K562 (cell line): ENCODE measurements at regions not wholly inside any gene's neighbourhood (a gene's known extent, or its start where the extent isn't known, plus 50 kb on each side); places are given as distances from the start of the nearest gene placed in this dataset.

Experiments used
- ATAC-seq: fragments of 200-7000 bp; cut with Tn5 transposase; 3 replicates; pipeline ENCODE4 v1.9.1; 2020; ENCODE audit warnings: moderate library complexity
- BruUV-seq: library from RNA; stranded (reverse); fragments of 400-500 nt; replicated peaks from 2 replicates; lab custom pipeline; 2021; lab: Mats Ljungman, UMichigan
- CTCF ChIA-PET: fragments of 300-600 bp; formaldehyde crosslinking; extraction: SDS; loops from one replicate; lab custom pipeline; 2021; ENCODE audit warnings: low intra/inter-chr PET ratio; lab: Yijun Ruan, JAX
- POLR2A ChIA-PET: fragments of 300-600, 350-650 bp; sonication (Branson Sonifier 250); formaldehyde crosslinking; extraction: SDS; loops from one replicate; lab custom pipeline; 2021; ENCODE audit warnings: antibody characterized with exemption, inconsistent platforms; lab: Yijun Ruan, JAX
- DNase-seq, 4 experiments: peaks; one replicate each; pipeline versions ENCODE4 v3.0.0 to v3.0.0-alpha.2; 2011 to 2018; ENCODE audit warnings: low spot score in 3 of 4, mixed read lengths in 3 of 4; ENCODE audit errors: extremely low read depth in 1 of 4
- FAIRE-seq: peaks from 2 replicates; lab custom pipeline; 2011; peaks lifted over from hg19 to GRCh38; lab: Jason Lieb, UNC
- H2AFZ ChIP-seq: 2 replicates; pipeline ENCODE4 v1.6.0; 2011; ENCODE audit warnings: low read depth, low read length, control low read depth, inconsistent platforms
- H3K27ac ChIP-seq: fragments of 200-600 bp; 3 replicates; pipeline ENCODE4 v1.8.0; 2011; ENCODE audit warnings: low read depth, mild to moderate bottlenecking, control low read depth, inconsistent platforms, low read length, moderate library complexity, mixed read lengths; ENCODE audit errors: extremely low read depth
- H3K27me3 ChIP-seq, 2 experiments: fragments of 300-600 bp in 1 of 2; 2 replicates in 1 of 2; 3 replicates in 1 of 2; pipeline versions ENCODE4 v1.6.0 to v1.8.0; 2011; ENCODE audit warnings: inconsistent platforms in 2 of 2, low read length in 2 of 2, mild to moderate bottlenecking in 1 of 2, mixed read lengths in 1 of 2, moderate library complexity in 1 of 2; ENCODE audit not compliant: control insufficient read depth in 2 of 2, insufficient read depth in 2 of 2
- H3K36me3 ChIP-seq: fragments of 300-600 bp; 3 replicates; pipeline ENCODE4 v1.8.0; 2011; ENCODE audit warnings: mild to moderate bottlenecking, low read length, inconsistent platforms; ENCODE audit not compliant: control insufficient read depth, insufficient read depth
- H3K4me1 ChIP-seq, 2 experiments: fragments of 200-600 bp in 1 of 2; replicated peaks in 1 of 2; 2 replicates in 1 of 2; 3 replicates in 1 of 2; pipeline versions ENCODE4 v1.5.1 to v1.8.0; 2011; ENCODE audit warnings: inconsistent platforms in 2 of 2, low read length in 2 of 2, mild to moderate bottlenecking in 1 of 2, mixed read lengths in 1 of 2, moderate library complexity in 1 of 2; ENCODE audit not compliant: control insufficient read depth in 2 of 2, insufficient read depth in 2 of 2
- H3K4me2 ChIP-seq: 2 replicates; pipeline ENCODE4 v1.6.1; 2011; ENCODE audit warnings: low read length, control low read depth, inconsistent platforms, mixed read lengths; ENCODE audit not compliant: insufficient read depth
- H3K4me3 ChIP-seq: fragments of 200-600 bp; sonication (generic), shearing (Covaris generic); 2 replicates; pipeline ENCODE4 v1.5.1; 2016; ENCODE audit warnings: control low read depth, inconsistent platforms
- H3K79me2 ChIP-seq: fragments of 200-600 bp; 3 replicates; pipeline ENCODE4 v1.8.0; 2011; ENCODE audit warnings: low read length, inconsistent platforms; ENCODE audit not compliant: control insufficient read depth, insufficient read depth
- H3K9ac ChIP-seq, 2 experiments: 2 replicates each; pipeline versions ENCODE4 v1.6.0 to v1.6.1; 2011; ENCODE audit warnings: low read depth in 2 of 2, low read length in 2 of 2, control low read depth in 1 of 2, inconsistent platforms in 1 of 2, mild to moderate bottlenecking in 1 of 2, mixed read lengths in 1 of 2; ENCODE audit not compliant: insufficient read depth in 1 of 2
- H3K9me1 ChIP-seq: one replicate; pipeline ENCODE4 v1.6.0; 2011; ENCODE audit warnings: inconsistent platforms, mild to moderate bottlenecking, low read length, moderate library complexity; ENCODE audit not compliant: control insufficient read depth, insufficient read depth
- H3K9me3 ChIP-seq: replicated peaks from 2 replicates; pipeline ENCODE4 v1.5.1; 2011; ENCODE audit warnings: low read depth, low read length, inconsistent platforms; ENCODE audit not compliant: control insufficient read depth, insufficient read depth
- H4K20me1 ChIP-seq: replicated peaks from 2 replicates; pipeline ENCODE4 v1.6.1; 2011; ENCODE audit warnings: low read length, inconsistent platforms, mixed read lengths; ENCODE audit not compliant: control insufficient read depth, insufficient read depth
- CBX8 ChIP-seq: fragments of 200-600 bp; sonication (generic); IDR thresholded peaks from 2 replicates; pipeline ENCODE4 v1.6.1; 2012; ENCODE audit warnings: borderline replicate concordance, mixed run types, low read depth, mild to moderate bottlenecking, moderate library complexity, mixed read lengths, low read length, control low read depth, inconsistent platforms; ENCODE audit not compliant: poor library complexity, severe bottlenecking; ENCODE audit errors: extremely low read depth
- CXXC5 ChIP-seq: fragments of 250-450 bp; sonication (Bioruptor Pico); IDR thresholded peaks from 2 replicates; pipeline ENCODE4 v1.8.0; 2022; ENCODE audit warnings: inconsistent platforms, mild to moderate bottlenecking, moderate library complexity
- ETV6 ChIP-seq, 3 experiments: fragments of 150-350 bp in 1 of 3; sonication (generic) in 1 of 3; formaldehyde crosslinking in 1 of 3; IDR thresholded peaks; 2 replicates each; pipeline versions ENCODE4 v1.6.1 to v1.8.0; 2014 to 2022; ENCODE audit warnings: borderline replicate concordance in 2 of 3, low read depth in 2 of 3, antibody characterized with exemption in 1 of 3, low read length in 1 of 3, mild to moderate bottlenecking in 1 of 3, missing genetic modification reagents in 1 of 3
- GABPA ChIP-seq: fragments of 200-800 bp; sonication (Bioruptor generic); conservative IDR thresholded peaks from 2 replicates; pipeline ENCODE4 v1.6.1; 2016; ENCODE audit warnings: low read depth, missing genetic modification characterization, missing compliant biosample characterization
- NRF1 ChIP-seq, 2 experiments: fragments of 450-650 bp; IDR thresholded peaks in 1 of 2; conservative IDR thresholded peaks in 1 of 2; 2 replicates each; pipeline ENCODE4 v1.6.1; 2014; ENCODE audit warnings: mild to moderate bottlenecking in 2 of 2
- PHF8 ChIP-seq: fragments of 200-600 bp; sonication (generic); IDR thresholded peaks from 2 replicates; pipeline ENCODE4 v1.6.1; 2012; ENCODE audit warnings: mixed run types, mild to moderate bottlenecking, inconsistent platforms, low read length, moderate library complexity, borderline replicate concordance
- RFX7 ChIP-seq: fragments of 250-450 bp; sonication (Bioruptor Pico); IDR thresholded peaks from 2 replicates; pipeline ENCODE4 v1.5.1; 2021; ENCODE audit warnings: mild to moderate bottlenecking
- SFPQ ChIP-seq: fragments of 200-400 bp; formaldehyde crosslinking; IDR thresholded peaks from 2 replicates; pipeline ENCODE4 v1.6.1; 2017; ENCODE audit warnings: mild to moderate bottlenecking, low read depth, low read length, moderate library complexity
- YBX1 ChIP-seq: fragments of 450-650 bp; IDR thresholded peaks from 2 replicates; pipeline ENCODE4 v1.7.1; 2016; ENCODE audit warnings: mild to moderate bottlenecking
- YY1 ChIP-seq, 3 experiments: IDR thresholded peaks; 2 replicates each; pipeline ENCODE4 v1.6.1; 2011; ENCODE audit warnings: low read length in 2 of 3, mild to moderate bottlenecking in 2 of 3, moderate library complexity in 2 of 3, borderline replicate concordance in 1 of 3, control low read depth in 1 of 3, low read depth in 1 of 3; ENCODE audit not compliant: insufficient read depth in 3 of 3, insufficient replicate concordance in 2 of 3, control insufficient read depth in 1 of 3, insufficient read length in 1 of 3; ENCODE audit errors: extremely low read depth in 1 of 3
- ZNF444 ChIP-seq: fragments of 250-450 bp; sonication (Bioruptor Pico); IDR thresholded peaks from 2 replicates; pipeline ENCODE4 v1.4.0; 2020; ENCODE audit warnings: mild to moderate bottlenecking, moderate library complexity
- WGBS: fragments of 100-300 bp; shearing (Covaris generic); methylation state at CpG from one replicate; pipeline ENCODE4 v1.1.6; 2016; ENCODE audit warnings: low coverage, mixed read lengths; ENCODE audit not compliant: insufficient coverage; ENCODE audit errors: missing lambda C conversion rate; 5-methylcytosine and 5-hydroxymethylcytosine counted together
- in situ Hi-C: fragments of 300-500 bp; cut with MboI; formaldehyde crosslinking; loops from 4 replicates; pipeline ENCODE4 v1.15.0; 2018; ENCODE audit warnings: inconsistent platforms, mixed read lengths
- intact Hi-C: fragments of 100-400 bp; cut with micrococcal nuclease; formaldehyde crosslinking; loops from 2 replicates; pipeline ENCODE4 v1.14.2; 2022
- TF ChIP-seq, protein P1 (sequence below), 2 experiments: fragments of 450-650 bp; IDR thresholded peaks; 2 replicates each; pipeline ENCODE4 v1.6.1; 2018; ENCODE audit warnings: mild to moderate bottlenecking in 2 of 2, low read depth in 1 of 2; ENCODE audit not compliant: partially characterized antibody in 2 of 2
- TF ChIP-seq, protein P2 (sequence below): fragments of 200-800 bp; sonication (Bioruptor generic); IDR thresholded peaks from 2 replicates; pipeline ENCODE4 v1.6.1; 2017; ENCODE audit warnings: missing genetic modification characterization, missing compliant biosample characterization

DNA sequence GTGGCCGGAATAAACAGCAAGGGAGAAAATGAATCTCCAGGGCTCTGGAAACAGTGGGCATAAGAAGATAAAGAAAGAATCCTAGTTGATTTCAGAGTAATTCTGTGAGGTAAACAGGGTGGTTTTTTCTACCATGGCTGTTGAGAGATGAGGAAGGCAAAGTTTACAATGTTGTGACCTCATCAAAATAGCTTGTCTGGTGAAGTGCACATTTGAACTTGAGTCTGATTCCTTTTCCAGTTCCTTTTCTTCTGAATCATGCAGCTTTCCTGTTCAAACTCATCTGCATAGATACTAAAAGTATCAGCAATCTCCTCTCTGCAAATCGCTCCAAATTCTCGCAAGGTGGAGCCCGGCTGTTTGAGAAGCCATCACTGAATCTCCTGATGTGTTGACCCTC lies 161.7 kb downstream of the PLPP3 start:
- H2AFZ ChIP-seq = no peak overlapping the region
- in situ Hi-C loops = no loop called here
- H3K27ac ChIP-seq = no peak overlapping the region
- H3K9ac ChIP-seq = no peak overlapping the region
- WGBS = 3% methylated on average over 4 of the region's 4 CpGs
- no peaks in the 10 kb centered on the region for H3K4me1 ChIP-seq
- peaks cover 0 to 6% of the 10 kb centered on the region in 2 experiments; a peak in 1 of 5 replicates for H3K27me3 ChIP-seq
- H4K20me1 ChIP-seq = 0 out of 2 replicates have a peak, but pooled peaks cover 4% of the 10 kb centered on the region
- CTCF ChIA-PET = no interaction called here
- BruUV-seq = no TSS peak
- FAIRE-seq (no peak), ATAC-seq (no peak), DNase-seq (no peak)
- no peaks in the 10 kb centered on the region for H3K36me3 ChIP-seq
- POLR2A ChIA-PET = interaction anchor here (0.6 kb wide), 1 partner anchor 18 kb away, joined by 3 read pairs; no protein-coding TSS in a partner anchor
- no peaks in the 10 kb centered on the region for H3K79me2 ChIP-seq
- H3K4me3 ChIP-seq = no peak overlapping the region
- intact Hi-C loops = no loop called here
- no peaks in the 10 kb centered on the region for H3K9me1 ChIP-seq
- no peak overlapping the region for H3K4me2 ChIP-seq
- H3K9me3 ChIP-seq = no peaks in the 10 kb centered on the region
- TF ChIP-seq CBX8 (no peak), YBX1 (no peak), SFPQ (no peak), ZNF444 (CRISPR knock-in tag) (no peak), NRF1 (conservative IDR thresholded peaks at IDR 0.05 in 1 of 2, IDR thresholded peaks at IDR 0.05 in 1 of 2) (no peak), PHF8 (no peak), GABPA (tag) (no peak), YY1 (IDR thresholded peaks at IDR 0.05; ENCODE audit: borderline replicate concordance in 1 of 3, control insufficient read depth in 1 of 3, extremely low read depth in 1 of 3, insufficient read depth in 3 of 3, insufficient read length in 1 of 3, insufficient replicate concordance in 2 of 3, low read depth in 1 of 3, low read length in 2 of 3) (no peak), ETV6 (IDR thresholded peaks at IDR 0.05; ENCODE audit: borderline replicate concordance in 1 of 2, low read depth in 2 of 2, low read length in 1 of 2) (no peak), ETV6 (CRISPR knock-in tag; IDR thresholded peaks at IDR 0.05; ENCODE audit: borderline replicate concordance) (no peak), CXXC5 (CRISPR knock-in tag) (no peak), RFX7 (CRISPR knock-in tag) (no peak)
- TF ChIP-seq, protein P1, sequence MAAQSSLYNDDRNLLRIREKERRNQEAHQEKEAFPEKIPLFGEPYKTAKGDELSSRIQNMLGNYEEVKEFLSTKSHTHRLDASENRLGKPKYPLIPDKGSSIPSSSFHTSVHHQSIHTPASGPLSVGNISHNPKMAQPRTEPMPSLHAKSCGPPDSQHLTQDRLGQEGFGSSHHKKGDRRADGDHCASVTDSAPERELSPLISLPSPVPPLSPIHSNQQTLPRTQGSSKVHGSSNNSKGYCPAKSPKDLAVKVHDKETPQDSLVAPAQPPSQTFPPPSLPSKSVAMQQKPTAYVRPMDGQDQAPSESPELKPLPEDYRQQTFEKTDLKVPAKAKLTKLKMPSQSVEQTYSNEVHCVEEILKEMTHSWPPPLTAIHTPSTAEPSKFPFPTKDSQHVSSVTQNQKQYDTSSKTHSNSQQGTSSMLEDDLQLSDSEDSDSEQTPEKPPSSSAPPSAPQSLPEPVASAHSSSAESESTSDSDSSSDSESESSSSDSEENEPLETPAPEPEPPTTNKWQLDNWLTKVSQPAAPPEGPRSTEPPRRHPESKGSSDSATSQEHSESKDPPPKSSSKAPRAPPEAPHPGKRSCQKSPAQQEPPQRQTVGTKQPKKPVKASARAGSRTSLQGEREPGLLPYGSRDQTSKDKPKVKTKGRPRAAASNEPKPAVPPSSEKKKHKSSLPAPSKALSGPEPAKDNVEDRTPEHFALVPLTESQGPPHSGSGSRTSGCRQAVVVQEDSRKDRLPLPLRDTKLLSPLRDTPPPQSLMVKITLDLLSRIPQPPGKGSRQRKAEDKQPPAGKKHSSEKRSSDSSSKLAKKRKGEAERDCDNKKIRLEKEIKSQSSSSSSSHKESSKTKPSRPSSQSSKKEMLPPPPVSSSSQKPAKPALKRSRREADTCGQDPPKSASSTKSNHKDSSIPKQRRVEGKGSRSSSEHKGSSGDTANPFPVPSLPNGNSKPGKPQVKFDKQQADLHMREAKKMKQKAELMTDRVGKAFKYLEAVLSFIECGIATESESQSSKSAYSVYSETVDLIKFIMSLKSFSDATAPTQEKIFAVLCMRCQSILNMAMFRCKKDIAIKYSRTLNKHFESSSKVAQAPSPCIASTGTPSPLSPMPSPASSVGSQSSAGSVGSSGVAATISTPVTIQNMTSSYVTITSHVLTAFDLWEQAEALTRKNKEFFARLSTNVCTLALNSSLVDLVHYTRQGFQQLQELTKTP (IDR thresholded peaks at IDR 0.05; ENCODE audit: low read depth in 1 of 2, partially characterized antibody in 2 of 2) = no peak
- TF ChIP-seq, protein P2, sequence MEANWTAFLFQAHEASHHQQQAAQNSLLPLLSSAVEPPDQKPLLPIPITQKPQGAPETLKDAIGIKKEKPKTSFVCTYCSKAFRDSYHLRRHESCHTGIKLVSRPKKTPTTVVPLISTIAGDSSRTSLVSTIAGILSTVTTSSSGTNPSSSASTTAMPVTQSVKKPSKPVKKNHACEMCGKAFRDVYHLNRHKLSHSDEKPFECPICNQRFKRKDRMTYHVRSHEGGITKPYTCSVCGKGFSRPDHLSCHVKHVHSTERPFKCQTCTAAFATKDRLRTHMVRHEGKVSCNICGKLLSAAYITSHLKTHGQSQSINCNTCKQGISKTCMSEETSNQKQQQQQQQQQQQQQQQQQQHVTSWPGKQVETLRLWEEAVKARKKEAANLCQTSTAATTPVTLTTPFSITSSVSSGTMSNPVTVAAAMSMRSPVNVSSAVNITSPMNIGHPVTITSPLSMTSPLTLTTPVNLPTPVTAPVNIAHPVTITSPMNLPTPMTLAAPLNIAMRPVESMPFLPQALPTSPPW (CRISPR knock-in tag) = no peak
